Stimulated activated effector memory CD8-positive, alpha-beta T cell treated with anti-CD3 and anti-CD28 coated beads, Interleukin-12 subunit alpha, Interleukin-12 subunit beta, amount 100 ng/mL, for 72 hours (primary cell): ENCODE measurements at regions not wholly inside any gene's neighbourhood (a gene's known extent, or its start where the extent isn't known, plus 50 kb on each side); places are given as distances from the start of the nearest gene placed in this dataset.

Source experiments
- ATAC-seq: fragments of 150-1000 bp; cut with Tn5 transposase; 2 replicates; pipeline ENCODE4 v1.10.0; 2021
- DNase-seq, 2 donors: peaks; one replicate each; pipeline ENCODE4 v3.0.0; 2021 to 2022; ENCODE audit warnings: low spot score in 2 of 2
- H3K27ac Mint-ChIP-seq: one replicate; pipeline ENCODE4 v1.8.0; 2022; ENCODE audit warnings: mild to moderate bottlenecking, mixed read lengths
- H3K36me3 Mint-ChIP-seq: one replicate; pipeline ENCODE4 v1.8.0; 2022; ENCODE audit warnings: mild to moderate bottlenecking, mixed read lengths
- H3K4me1 Mint-ChIP-seq: one replicate; pipeline ENCODE4 v1.8.0; 2022; ENCODE audit warnings: mixed read lengths
- H3K4me3 Mint-ChIP-seq: one replicate; pipeline ENCODE4 v1.8.0; 2022; ENCODE audit warnings: mild to moderate bottlenecking, mixed read lengths
- H3K9me3 Mint-ChIP-seq: one replicate; pipeline ENCODE4 v1.8.0; 2022; ENCODE audit warnings: mixed read lengths

DNA sequence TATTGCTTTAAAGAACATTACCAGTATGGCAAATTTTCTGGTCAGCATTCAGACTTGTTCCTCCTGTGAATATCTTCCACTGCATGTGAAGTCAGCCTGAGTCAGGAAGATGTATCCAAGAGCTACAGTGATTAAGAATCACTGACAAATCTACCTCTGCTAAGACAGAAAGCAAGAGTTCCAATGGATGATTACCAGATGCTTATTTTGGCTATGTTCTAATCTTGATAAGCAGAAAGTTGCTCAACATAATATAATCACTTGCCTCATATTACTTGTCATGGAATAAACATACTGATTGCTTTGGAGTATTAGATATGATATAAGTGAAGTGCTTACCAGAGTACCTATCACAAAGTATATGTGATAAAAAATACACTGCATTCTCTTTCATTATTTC lies 738.1 kb downstream of the ADGRL2 start:
- DNase-seq (no peak), ATAC-seq (no peak)
- H3K36me3 Mint-ChIP-seq = no peaks in the 10 kb centered on the region
- H3K9me3 Mint-ChIP-seq = peaks cover 25% of the 10 kb centered on the region
- H3K27ac Mint-ChIP-seq = no peak overlapping the region
- H3K4me3 Mint-ChIP-seq = no peak overlapping the region
- H3K4me1 Mint-ChIP-seq = no peaks in the 10 kb centered on the region

GRCh38 chr1:82534996-82535395 lies 734.3 kb downstream of the ADGRL2 start:
- H3K9me3 Mint-ChIP-seq = peaks cover 16% of the 10 kb centered on the region
- H3K4me1 Mint-ChIP-seq = no peaks in the 10 kb centered on the region
- H3K4me3 Mint-ChIP-seq = no peak overlapping the region
- DNase-seq = no peak
- H3K36me3 Mint-ChIP-seq = no peaks in the 10 kb centered on the region
- no peak overlapping the region for H3K27ac Mint-ChIP-seq
- ATAC-seq = no peak

- Mint-ChIP-seq H3K9me3 (peaks cover 31% of the 10 kb centered on the region), H3K4me3 (no peak overlapping the region), H3K27ac (no peak overlapping the region), H3K36me3 (no peaks in the 10 kb centered on the region), H3K4me1 (no peaks in the 10 kb centered on the region)
- no peak for DNase-seq
- ATAC-seq = no peak
Measured at GRCh38 chr1:82525378-82525777, 724.6 kb downstream of the ADGRL2 start.

- no peak overlapping the region for H3K4me3 Mint-ChIP-seq
- H3K9me3 Mint-ChIP-seq = peaks cover 23% of the 10 kb centered on the region
- no peak overlapping the region for H3K27ac Mint-ChIP-seq
- DNase-seq (no peak), ATAC-seq (no peak)
- H3K4me1 Mint-ChIP-seq = no peaks in the 10 kb centered on the region
- no peaks in the 10 kb centered on the region for H3K36me3 Mint-ChIP-seq
Measured at GRCh38 chr1:82520611-82521010, 719.9 kb downstream of the ADGRL2 start.

DNA sequence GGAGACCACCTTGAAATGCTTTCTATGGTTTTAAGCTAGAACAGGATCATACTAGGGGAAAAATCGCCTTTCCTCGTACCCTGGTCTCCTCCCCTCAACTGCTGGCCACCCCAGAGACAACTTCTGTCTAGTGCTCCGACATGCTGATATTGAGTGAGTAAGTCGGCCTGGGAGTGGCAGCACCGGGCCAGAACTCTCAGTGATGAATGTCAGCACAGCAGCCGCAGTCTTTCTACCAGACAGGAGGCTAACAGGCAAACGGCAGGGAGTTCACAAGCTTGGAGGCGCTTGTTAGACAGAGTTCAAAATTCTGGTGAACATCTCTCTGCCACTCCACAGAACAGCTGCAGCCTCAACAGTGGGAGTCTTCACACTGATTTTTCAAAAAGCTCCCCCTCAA lies 716.9 kb downstream of the ADGRL2 start:
- Mint-ChIP-seq H3K4me1 (no peaks in the 10 kb centered on the region), H3K27ac (no peak overlapping the region), H3K36me3 (no peaks in the 10 kb centered on the region), H3K9me3 (peaks cover 19% of the 10 kb centered on the region), H3K4me3 (no peak overlapping the region)
- DNase-seq (no peak), ATAC-seq (no peak)

DNA sequence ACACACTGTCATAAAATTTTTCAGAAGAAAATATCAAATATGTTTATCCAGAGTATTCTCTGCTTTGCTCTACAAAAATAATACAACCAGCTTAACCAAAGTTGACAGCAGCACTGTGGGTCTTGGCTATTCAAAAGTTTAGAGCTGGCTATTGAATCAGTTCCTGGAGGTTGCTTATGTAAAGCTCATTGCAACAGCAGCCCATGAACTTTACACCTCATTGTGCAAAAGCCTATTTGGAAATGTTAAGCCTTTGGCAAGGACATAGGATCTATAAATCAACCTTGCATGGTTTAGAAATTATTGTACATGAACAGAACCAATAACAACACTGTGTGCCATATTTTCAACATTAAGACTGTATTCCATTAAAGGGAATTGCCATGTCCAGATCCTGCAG lies 714.9 kb downstream of the ADGRL2 start:
- H3K36me3 Mint-ChIP-seq = no peaks in the 10 kb centered on the region
- no peaks in the 10 kb centered on the region for H3K4me1 Mint-ChIP-seq
- no peak overlapping the region for H3K27ac Mint-ChIP-seq
- no peak overlapping the region for H3K4me3 Mint-ChIP-seq
- peaks cover 9% of the 10 kb centered on the region for H3K9me3 Mint-ChIP-seq
- DNase-seq = no peak
- ATAC-seq = no peak

DNA sequence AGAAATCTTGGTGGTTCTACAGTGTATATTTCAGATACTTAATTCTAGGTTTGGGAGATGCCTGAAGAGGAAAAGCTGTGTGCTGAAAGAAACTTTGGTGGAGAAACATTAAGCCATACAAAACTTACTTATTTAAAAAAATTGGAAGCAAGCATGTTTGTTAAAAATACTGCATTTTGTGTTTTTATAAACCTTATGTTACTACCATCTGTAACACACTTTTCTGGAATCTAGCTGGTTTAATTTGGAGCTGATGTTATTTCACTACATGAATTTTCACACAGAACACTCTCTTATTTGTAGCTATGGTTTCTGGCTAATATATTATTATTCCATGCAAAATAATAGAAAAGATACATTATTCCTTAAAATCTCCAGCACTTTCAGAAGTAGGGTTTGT lies 710.7 kb downstream of the ADGRL2 start:
- peaks cover 5% of the 10 kb centered on the region for H3K9me3 Mint-ChIP-seq
- H3K36me3 Mint-ChIP-seq = no peaks in the 10 kb centered on the region
- no peaks in the 10 kb centered on the region for H3K4me1 Mint-ChIP-seq
- H3K27ac Mint-ChIP-seq = no peak overlapping the region
- DNase-seq (no peak), ATAC-seq (no peak)
- no peak overlapping the region for H3K4me3 Mint-ChIP-seq

GRCh38 chr1:82510431-82510830 lies 709.7 kb downstream of the ADGRL2 start:
- ATAC-seq (no peak), DNase-seq (no peak)
- Mint-ChIP-seq H3K4me3 (no peak overlapping the region), H3K9me3 (peaks cover 8% of the 10 kb centered on the region), H3K27ac (no peak overlapping the region), H3K4me1 (no peaks in the 10 kb centered on the region), H3K36me3 (no peaks in the 10 kb centered on the region)

DNA sequence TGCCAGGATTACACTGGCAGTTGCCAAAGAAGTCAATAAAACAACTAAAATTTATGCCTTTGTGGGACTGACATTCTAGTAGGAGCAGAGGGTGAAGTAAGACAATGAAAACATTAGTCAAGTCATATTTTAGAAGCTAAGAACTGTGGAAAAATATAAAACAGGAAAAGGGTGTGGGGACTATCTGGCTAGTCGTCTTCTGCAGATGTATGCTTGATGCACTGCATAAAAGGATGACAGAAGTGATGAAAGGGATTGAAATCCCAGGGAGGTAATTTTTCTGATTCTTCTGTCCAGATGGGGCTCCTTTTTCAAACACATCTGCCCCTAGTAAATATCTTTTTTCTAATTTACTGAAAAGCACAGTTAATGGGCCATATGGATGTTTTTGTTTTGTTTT lies 706.3 kb downstream of the ADGRL2 start:
- no peak for DNase-seq
- H3K4me3 Mint-ChIP-seq = no peak overlapping the region
- H3K27ac Mint-ChIP-seq = no peak overlapping the region
- H3K4me1 Mint-ChIP-seq = no peaks in the 10 kb centered on the region
- no peak for ATAC-seq
- H3K9me3 Mint-ChIP-seq = peaks cover 12% of the 10 kb centered on the region
- no peaks in the 10 kb centered on the region for H3K36me3 Mint-ChIP-seq

DNA sequence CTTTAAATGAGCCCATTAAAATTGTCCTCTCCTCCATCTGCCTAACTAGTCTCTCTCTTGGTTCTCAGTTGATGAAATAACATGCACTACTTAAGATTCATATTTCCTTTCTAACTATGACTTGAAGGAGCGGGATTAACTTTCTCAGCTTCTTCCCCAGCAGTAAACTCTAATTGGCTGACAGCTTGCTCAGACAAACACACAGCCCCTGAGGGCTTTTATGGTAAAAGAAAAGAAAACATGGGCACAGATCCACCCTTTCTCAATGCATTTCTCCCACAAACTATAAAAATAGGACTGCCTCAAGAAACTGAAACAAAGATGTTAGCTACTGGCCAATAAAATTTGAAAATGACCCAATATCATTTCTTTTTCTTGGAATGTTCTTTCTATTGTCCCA lies 703.1 kb downstream of the ADGRL2 start:
- Mint-ChIP-seq H3K4me1 (no peaks in the 10 kb centered on the region), H3K9me3 (peaks cover 21% of the 10 kb centered on the region), H3K27ac (no peak overlapping the region), H3K4me3 (no peak overlapping the region), H3K36me3 (no peaks in the 10 kb centered on the region)
- DNase-seq = no peak
- no peak for ATAC-seq

GRCh38 chr1:82499022-82499421 lies 698.3 kb downstream of the ADGRL2 start:
- H3K4me3 Mint-ChIP-seq = no peak overlapping the region
- no peak for ATAC-seq
- H3K27ac Mint-ChIP-seq = no peak overlapping the region
- no peak for DNase-seq
- no peaks in the 10 kb centered on the region for H3K4me1 Mint-ChIP-seq
- H3K36me3 Mint-ChIP-seq = no peaks in the 10 kb centered on the region
- H3K9me3 Mint-ChIP-seq = peaks cover 25% of the 10 kb centered on the region

DNA sequence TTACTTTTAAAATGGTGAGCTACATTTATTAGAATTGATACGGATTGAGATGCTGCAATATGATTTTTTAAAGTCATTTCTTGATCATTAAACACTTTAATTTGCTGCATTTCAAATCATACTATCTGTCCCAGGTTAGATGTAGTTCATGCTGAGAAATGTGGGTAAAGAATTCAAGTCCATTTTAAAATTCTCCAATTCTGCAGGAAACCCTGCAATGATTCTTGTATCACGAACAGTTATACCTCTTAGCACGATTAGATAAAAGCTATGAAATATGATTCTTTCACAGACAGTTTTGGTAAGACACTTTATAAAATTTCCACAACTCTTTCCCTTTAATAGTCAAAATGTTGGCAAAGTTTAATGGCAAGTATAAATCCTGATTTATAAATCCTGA lies 693.4 kb downstream of the ADGRL2 start:
- H3K4me1 Mint-ChIP-seq = no peaks in the 10 kb centered on the region
- no peak overlapping the region for H3K27ac Mint-ChIP-seq
- peaks cover 24% of the 10 kb centered on the region for H3K9me3 Mint-ChIP-seq
- H3K4me3 Mint-ChIP-seq = no peak overlapping the region
- no peak for ATAC-seq
- H3K36me3 Mint-ChIP-seq = no peaks in the 10 kb centered on the region
- no peak for DNase-seq

DNA sequence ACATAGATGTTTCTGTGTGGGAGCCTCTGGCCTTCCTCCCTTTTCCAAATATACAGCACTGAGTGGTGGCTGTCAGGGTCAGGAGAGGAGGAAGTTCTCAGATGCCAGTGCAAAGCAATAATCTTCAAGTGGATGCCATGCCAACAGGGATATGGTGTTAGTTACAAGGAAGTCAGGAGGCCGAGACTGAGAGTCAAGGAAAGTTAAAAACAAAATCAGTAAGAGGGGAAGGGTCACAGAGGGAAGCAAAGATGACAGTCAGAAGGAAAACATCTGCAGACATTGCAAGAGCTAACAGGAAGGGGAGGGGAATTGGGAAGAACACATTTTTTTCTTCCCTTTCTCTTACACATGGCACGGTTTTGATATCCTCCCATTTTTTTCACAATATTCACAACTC lies 691.4 kb downstream of the ADGRL2 start:
- ATAC-seq (no peak), DNase-seq (no peak)
- H3K4me1 Mint-ChIP-seq = no peaks in the 10 kb centered on the region
- H3K27ac Mint-ChIP-seq = no peak overlapping the region
- no peaks in the 10 kb centered on the region for H3K36me3 Mint-ChIP-seq
- H3K9me3 Mint-ChIP-seq = peaks cover 21% of the 10 kb centered on the region
- H3K4me3 Mint-ChIP-seq = no peak overlapping the region

- Mint-ChIP-seq H3K27ac (no peak overlapping the region), H3K9me3 (peaks cover 20% of the 10 kb centered on the region), H3K36me3 (no peaks in the 10 kb centered on the region), H3K4me1 (no peaks in the 10 kb centered on the region), H3K4me3 (no peak overlapping the region)
- ATAC-seq (no peak), DNase-seq (no peak)
Measured at GRCh38 chr1:82491301-82492048, 690.7 kb downstream of the ADGRL2 start.

GRCh38 chr1:82487778-82488177 lies 687.0 kb downstream of the ADGRL2 start:
- ATAC-seq = no peak
- Mint-ChIP-seq H3K27ac (no peak overlapping the region), H3K36me3 (no peaks in the 10 kb centered on the region), H3K4me1 (no peaks in the 10 kb centered on the region), H3K9me3 (peaks cover 16% of the 10 kb centered on the region), H3K4me3 (no peak overlapping the region)
- no peak for DNase-seq

GRCh38 chr1:82486969-82487368 lies 686.2 kb downstream of the ADGRL2 start:
- Mint-ChIP-seq H3K27ac (no peak overlapping the region), H3K9me3 (peaks cover 12% of the 10 kb centered on the region), H3K4me1 (no peaks in the 10 kb centered on the region), H3K4me3 (no peak overlapping the region), H3K36me3 (no peaks in the 10 kb centered on the region)
- DNase-seq (no peak), ATAC-seq (no peak)

DNA sequence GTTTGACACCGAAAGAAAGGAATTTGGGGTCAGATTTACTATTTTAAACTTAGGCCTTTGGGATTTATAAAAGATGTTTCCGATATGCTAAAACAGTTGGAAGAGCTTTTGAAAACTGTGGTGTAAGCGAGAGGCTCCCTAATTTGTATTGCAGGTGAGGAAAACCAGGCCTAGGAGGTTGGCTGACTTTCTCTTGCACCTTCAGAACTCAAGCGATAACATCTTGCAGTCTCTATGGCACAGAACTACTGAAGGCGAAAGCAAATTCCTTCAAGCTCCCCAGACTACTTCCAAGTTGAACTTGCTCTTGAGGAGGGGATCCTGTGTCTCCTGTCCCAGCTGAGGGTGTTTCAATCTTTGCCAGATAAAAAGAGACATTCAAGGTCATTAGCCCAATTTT lies 685.7 kb downstream of the ADGRL2 start:
- Mint-ChIP-seq H3K27ac (no peak overlapping the region), H3K36me3 (no peaks in the 10 kb centered on the region), H3K4me1 (no peaks in the 10 kb centered on the region), H3K4me3 (no peak overlapping the region), H3K9me3 (peaks cover 12% of the 10 kb centered on the region)
- DNase-seq = no peak
- no peak for ATAC-seq
